HG03378 (cell line): ENCODE measurements at regions not wholly inside any gene's neighbourhood (a gene's known extent, or its start where the extent isn't known, plus 50 kb on each side); places are given as distances from the start of the nearest gene placed in this dataset.
"Not testable (repeated sequence)": the region's sequence is repeated elsewhere in the genome, so short reads cannot be mapped to it uniquely, and the experiment has no call there.

Experiments used
- ATAC-seq: cut with Tn5 transposase; IDR thresholded peaks from one replicate; pipeline ENCODE4 v1.9.1; 2021; ENCODE audit warnings: mild to moderate bottlenecking, moderate library complexity; ENCODE audit not compliant: unreplicated experiment

DNA sequence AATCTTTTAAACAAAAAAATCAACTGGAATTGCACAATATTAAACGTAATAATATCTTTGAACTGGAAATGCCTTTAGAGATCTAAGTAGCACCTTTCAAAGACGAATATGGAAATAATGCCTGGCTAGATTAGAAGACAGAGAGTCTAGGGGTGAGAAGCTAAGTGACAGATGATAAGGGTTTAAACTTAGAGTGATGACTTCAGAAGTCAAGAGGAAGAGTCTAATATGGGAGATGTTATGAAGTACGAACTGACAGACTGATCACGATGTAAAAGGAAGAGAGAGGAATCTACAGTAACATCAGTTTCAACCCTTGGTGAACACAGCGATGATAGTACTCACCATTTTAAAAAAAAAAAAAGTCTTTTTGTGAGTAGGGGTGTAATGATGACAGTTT lies 57.9 kb downstream of the HINT1 start:
- no peak for ATAC-seq

DNA sequence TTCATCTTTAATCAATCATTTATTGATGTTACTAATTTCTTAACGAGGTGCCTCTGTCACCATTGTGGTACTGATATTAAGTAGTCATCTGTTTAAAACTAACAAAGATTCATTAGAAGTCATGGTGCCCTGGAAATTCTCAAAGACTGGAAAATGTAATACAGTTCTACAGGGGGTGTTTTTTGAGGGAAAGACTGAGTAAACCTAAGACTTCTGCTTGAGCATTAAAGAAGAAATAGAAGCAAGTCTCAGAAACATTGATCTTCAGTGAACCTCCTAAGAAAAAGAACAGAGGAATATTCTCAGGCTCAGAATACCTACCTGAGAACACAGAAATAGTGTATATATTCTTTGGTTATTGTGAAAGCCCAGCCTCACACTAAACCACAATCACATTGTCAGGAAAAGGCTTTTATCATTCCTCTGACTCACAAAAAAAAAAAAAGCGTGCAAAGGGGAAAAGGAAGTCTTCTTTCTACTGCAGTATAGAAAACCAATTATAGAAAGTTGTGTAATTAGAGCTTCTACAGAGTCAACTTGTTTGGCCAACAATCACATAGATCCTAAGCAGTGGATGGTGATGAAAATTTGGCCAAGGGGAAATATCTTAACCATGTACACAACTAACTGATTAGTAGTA lies 60.8 kb downstream of the HINT1 start:
- no peak for ATAC-seq

DNA sequence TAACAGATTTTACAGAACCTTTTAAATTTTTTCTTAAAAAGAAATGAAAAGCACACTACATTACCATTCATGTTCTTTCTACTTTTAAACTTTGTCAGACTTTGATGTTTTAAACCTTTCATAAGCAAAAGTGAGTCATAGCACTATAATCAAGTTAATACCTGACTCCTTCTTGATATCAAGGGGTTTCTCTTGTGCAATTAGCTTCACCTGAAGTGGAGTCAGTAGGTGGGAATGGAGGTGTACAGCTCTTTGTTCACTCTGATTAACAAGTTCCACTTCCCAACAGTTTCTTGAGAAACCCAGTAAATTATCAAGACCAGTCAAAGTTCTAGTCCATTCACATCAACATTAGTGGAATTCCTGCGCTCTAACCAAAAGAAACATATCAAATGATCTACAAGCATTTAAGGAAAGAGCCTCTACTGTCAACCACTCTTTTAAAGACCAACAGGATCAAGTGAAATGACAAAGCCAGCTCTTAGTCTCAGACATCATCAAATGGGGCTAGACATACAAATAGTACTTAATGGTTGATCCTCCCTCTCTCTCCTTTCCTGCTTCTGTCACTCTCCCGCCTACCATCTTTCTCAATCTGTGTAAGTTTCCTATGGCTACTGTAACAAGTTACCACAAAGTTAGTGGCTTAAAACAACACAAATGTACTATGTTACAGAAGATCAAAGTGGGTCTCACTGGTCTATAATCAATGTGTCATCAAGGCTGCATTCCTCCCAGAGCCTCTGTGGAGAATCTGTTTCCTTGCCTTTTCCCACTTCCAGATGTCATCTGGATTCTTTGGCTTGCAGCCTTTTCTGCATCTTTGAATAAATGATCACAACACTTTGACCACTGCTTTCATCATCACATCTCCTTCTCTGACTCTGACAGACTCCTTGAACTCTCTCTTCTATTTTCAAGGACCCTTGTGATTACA lies 68.0 kb downstream of the HINT1 start:
- no peak for ATAC-seq

DNA sequence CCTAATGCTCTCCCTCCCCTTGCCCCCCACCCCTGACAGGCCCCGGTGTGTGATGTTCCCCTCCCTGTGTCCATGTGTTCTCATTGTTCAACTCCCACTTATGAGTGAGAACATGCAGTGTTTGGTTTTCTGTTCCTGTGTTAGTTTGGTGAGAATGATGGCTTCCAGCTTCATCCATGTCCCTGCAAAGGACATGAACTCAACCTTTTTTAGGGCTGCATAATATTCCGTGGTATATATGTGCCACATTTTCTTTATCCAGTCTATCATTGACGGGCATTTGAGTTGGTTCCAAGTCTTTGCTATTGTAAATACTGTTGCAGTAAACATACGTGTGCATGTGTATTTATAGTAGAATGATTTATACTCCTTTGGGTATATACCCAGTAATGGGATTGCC lies 69.5 kb downstream of the HINT1 start:
- ATAC-seq = not testable (repeated sequence)

DNA sequence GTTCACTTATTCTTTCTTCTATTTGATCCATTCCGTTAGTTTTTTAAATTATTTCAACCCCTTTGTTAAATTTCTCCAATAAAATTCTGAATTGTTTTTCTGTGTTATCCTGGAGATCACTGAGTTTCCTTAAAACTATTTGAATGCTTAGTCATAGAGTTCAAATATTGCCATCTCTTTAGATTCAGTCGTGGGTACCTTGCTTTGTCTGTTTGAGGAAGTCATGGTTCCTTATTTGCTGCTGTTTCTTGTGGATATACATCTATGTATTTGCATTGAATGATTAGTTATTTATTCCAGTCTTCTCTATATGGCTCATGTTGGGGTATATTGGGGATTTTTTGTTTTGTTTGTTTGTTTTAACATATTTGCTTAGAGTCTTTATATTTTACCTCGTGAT lies 80.6 kb downstream of the HINT1 start:
- ATAC-seq = no peak

DNA sequence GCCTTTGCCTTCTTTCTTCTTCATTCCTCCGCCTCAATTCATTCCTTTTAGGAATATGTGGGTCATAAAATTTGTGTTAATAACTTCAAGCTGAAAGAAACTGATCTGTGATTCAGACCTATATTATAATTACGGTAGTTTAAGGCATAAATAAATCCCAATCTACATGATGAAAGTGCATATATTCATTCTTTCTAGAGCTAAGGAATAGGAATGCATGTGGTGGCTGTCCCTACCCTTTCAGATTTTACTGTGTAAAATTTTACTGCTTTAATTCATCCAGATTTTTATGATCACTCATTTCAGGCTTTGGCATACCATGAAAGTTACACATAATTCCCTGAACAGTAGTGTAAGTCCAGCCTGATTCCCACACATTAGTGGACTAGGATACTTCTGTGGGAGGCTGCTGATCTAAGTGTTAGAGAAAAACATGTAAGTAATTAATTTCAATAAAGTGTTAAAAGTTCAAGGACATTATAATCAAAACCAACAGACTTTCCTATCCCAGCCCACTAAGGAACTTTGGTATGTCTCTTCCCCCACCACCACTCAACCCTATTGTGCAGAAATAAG lies 83.1 kb downstream of the HINT1 start:
- no peak for ATAC-seq

DNA sequence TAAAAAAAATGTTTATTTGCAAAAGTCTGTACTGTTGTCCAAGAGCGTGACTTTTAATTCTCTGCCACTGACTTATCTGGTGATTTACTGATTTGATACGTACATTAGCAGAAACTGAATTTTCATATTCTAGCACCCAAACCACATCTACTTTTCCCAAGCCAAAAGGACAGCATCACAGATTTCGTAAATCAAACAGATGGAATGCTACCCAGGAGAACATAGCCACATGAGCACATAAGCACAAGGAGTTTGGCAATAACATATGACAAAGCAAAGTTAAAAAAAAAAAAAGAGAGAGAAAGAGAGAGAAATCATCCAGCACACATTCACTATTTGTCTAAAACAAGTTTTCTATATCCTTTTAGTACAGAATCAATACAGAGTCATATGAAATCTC lies 83.7 kb downstream of the HINT1 start:
- ATAC-seq = no peak

DNA sequence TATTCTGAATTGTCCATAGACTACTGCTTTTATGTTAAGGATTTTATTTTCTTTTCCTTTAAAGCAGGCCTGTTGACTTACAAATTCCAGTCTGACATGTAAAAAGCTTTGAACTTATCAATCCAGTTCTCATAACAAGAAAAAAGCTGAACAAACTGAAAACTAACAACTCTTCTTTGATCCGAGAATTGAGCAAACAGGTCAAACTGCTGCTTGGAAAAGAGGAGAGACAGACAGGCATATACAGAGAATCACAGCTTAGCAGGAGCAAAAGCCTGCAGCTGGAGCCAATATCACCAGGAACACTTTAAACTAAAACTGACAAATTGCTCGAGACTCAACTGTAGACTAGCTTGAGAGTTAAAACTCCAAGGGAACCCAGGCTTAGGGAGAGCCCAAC lies 85.8 kb downstream of the HINT1 start:
- ATAC-seq = no peak

DNA sequence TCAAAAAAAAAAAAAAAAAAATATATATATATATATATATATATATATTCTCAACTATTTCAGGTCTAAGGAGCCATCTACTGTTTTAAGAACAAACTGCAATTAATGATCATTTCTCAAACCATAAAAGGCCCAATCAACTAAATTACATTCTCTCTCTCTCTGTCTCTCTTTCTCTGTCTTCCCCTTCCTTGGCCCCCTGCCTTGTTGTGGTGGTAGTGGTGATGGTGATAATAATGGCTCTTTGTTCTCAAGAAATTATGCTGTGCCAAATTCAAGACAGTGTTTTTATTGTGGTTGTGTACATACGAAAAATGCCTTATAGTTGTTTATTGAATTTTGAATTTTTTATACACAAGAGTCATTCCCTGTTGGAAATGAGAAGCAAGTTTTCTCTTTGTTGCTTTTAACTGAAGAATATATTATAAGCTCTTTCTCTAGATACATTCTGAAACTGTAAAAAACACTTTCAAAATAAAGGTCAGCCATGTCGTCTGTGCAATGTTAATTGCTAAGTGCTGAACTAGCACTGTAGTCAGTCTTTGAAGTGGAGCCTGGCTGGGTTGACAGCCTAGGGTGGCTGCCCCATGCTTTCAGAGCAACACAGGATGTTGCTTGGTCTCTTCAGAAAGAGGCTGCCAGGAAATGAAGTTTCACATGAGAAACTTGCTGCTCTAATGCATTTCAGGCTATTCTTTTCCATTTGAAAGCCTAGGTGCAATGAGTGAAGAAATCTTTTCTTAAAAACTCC lies 96.0 kb downstream of the HINT1 start:
- ATAC-seq = peak; percentile 90

DNA sequence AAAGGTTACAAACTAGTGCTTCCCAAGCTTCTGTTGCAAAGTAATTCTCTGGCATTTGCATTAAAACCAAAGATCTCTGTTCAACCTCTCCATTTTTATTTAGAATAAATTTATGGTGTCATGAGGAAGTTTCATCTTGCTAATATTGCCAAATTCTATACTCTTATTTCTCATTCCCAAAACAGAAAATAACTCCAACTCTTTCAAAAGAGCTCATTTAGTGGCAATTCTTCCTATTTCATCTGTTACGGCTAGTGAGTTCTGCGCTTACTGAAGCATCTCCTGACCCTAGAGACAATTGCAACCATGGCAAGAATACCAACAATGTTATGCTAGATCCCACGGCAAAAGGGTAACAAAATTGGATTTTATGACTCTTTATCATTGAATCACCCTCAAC lies 97.0 kb downstream of the HINT1 start:
- no peak for ATAC-seq

DNA sequence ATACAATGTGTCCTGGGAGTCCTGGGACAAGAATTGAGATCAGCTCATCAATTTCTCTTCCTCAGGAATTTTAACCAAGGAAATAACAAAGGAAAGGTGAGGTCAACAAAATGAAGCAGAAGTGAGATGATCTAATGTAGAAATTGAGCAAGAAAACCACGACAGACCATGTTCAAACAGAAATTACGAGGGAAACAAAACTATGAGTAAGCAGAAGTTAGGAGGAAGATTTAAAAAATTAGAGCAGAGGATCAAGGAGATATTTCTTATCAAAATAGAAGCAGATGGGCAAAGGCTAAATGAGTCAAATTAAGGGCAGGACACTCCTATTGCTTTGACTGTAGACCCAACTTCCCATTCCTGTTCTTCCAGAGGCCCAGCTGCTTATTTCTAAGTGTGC lies 97.4 kb downstream of the HINT1 start:
- no peak for ATAC-seq

DNA sequence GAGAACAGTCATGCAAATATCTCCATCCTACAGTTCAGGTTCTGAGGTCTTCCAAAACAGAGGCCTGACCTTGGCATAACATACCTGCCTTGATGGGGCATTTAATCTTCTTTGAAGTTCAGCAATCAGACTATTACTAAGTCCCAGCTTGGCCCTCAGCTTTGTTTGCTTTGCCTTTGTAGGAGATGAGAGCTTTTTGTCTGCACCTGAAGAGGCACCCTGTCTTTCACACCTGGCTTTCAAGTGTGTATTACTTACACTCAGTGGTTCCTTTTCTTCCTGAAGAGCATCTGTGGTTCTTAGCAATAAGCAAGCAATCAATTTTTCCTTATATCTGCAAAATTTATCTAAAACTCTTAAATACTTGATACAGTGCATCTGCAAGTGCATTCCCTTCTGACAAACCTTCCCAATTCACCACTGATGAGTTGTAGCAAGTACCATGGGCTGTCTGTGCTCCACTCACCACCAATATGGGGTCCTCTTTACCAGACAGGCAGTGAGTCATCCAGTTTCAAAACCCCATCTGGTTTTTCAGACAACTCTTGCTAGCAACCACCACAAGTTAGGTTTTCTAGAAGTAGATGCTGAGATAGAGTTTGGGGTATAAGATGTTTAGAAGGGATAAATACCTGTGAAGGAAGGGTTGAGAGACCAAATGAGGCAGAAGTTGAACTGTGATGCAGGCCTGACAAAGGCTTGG lies 100.2 kb downstream of the HINT1 start:
- ATAC-seq = no peak

DNA sequence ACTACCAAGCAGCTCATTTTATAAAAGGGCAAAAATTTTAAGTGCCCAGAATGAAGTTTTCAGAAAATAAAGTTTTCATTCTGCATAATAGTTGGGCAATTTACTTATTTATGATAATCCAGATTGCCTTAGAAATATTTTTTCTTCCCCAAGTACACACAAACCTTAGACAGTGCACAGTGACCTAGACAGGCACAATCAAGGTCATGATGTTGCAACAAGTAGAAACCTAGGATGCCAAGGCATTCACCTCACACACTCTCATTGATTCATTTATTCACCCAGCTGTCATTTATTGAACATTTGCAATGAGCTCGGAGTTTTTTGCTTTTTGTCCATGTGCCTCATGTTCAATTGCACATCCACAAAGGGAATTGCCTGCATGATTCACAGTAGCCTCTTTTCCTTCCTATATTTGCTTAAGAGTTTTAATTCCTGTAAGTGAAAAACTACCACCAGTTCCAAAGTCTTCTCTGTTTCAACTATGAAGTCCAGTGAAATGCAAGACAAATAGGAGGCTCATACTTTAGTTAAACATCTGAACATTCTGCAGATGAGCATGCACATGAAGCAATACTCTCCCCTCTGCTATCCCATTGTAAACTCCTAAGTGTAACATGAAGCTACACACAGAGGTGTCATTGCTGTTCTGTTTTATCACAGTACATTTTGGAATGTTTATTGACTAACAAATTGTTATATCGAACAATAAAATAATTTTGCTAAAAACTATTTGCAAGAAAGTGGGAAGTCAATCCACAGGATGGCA lies 122.9 kb downstream of the HINT1 start:
- no peak for ATAC-seq

DNA sequence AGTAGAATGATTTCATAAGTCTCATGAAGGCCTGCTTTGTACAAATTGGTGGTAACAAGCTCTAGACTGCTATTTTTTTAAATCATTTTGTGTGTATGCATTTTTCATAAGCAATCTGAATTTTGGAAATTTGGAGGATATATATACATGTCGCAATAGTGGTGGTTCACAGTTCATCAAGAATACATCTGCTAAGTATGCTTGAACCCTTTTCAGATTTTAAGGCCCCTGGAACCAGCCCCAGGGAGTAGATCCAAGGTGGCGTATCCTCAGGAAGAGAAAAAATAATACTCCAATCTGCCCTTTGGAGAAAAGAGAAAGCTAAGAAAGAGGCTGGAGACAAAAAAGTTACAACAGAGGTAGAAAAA lies 141.6 kb downstream of the HINT1 start:
- ATAC-seq = no peak

DNA sequence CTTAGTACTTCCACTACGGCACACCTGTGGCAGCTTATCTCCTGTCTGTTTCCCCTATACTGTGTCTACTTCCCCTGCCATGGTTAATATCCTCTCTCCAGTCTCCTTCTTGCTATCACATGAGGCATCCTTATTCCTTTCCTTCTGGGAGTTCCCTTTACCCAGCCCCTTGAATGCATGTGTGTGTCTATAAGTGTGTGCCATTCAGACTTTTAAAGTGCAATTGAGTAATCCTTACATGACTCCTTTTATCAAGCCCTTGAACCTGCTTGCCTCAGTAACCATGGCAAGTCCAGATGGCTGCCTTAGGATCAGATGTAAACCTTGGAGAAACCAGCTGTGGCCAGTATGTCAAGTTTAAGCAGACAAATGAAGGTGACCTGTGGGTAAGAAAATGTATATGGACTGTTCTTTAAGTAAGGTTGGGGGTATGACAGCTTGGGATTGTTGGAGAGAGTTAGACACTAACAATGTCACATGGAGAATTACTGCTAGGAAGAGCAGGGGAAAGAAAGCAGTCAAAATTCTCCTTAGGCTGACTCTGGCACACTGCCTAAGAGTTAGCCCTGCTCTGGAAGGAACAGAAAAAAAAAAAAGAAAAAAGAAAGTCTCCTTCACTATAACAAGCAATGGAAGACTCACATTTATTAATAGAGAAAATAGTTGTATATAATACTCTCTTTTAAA lies 142.1 kb downstream of the HINT1 start:
- ATAC-seq = no peak

DNA sequence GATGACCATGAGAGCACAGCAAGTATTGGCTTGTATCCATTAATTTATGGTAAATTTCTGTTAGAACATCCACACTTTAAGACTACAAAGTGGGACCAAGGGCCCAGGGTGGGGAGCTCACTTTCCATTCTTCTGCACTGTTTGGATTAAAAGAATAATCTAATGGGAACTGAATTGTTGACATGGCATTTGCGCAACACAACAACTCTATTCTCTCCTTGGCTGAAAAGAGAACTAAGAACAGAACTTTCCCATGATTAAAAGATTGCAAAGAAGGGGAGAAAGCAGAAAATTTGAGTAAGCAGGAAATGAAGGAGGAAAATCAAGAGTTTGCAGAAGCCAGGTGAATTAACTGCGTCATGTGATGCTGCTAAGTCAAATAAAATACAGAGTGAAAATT lies 143.4 kb downstream of the HINT1 start:
- no peak for ATAC-seq

DNA sequence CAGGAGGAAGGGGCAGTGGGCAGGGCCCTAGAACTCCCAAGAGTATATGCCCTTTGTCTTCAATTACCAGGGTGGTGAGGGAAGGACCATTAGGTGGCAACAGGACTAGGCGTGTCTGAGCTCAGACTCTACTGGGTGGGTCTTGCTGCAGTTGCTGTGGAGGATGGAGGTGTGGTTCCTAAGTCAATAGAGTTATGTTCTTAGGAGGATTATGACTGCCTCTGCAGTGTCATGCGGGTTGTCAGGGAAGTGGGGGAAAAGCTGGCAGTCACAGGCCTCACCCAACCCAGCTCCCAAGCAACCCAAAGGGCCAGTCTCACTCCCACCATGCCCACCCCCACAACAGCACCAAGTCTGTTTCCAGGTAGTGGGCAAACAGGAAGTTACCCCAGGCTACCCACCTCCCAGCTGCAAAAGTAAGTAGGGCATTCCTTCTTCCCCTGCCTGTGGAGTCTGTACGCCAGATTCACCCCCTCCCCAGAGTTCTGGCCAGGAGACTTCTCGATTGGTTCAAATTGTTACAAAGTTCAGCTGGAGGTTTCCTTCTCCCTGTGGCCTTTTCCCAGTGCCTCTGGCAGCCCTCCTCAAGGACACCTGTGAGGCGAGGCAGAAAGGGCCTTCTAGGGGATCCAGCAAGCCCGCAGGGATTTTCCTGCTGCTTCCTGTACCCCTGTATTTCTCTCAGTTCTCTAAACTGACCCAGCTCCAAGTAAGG lies 145.3 kb downstream of the HINT1 start:
- no peak for ATAC-seq

DNA sequence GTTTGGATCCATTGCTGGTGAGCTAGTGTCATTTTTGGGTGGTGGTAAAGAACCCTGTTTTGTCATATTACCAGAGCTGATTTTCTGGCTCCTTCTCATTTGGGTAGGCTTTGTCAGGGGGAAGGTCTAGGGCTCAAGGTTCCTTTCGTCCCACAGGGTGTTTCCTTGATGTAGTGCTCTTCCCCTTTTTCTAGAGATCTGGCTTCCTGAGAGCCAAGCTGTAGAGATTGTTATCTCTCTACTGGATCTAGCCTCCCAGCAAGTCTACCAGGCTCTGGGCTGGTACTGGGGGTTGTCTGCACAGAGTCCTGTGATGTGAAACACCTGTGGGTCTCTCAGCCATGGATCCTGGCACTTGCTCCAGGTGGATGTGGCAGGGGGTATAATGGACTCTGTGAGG lies 145.9 kb downstream of the HINT1 start:
- ATAC-seq = no peak

DNA sequence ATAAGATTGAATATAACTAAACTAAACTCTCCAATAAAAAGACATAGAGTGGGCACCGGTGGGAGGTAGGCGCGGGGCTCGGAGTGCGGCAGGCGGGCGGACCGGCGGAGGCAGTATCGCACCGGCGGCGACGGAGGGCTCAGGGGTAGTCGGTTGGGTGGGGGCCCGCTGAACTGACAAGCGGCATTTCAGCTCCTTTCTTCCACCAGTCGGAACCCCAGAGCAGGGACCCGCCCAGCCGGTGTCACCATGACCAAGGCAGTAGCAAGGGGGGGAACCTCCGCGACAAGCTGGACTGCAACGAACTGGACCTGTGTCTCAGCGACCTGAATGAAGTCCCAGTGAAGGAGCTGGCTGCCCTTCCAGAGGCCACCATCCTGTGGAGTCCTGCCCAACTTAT lies 156.7 kb downstream of the HINT1 start:
- no peak for ATAC-seq
